ENCODE measurements at regions not wholly inside any gene's neighbourhood (a gene's known extent, or its start where the extent isn't known, plus 50 kb on each side); places are given as distances from the start of the nearest gene placed in this dataset.

DNA sequence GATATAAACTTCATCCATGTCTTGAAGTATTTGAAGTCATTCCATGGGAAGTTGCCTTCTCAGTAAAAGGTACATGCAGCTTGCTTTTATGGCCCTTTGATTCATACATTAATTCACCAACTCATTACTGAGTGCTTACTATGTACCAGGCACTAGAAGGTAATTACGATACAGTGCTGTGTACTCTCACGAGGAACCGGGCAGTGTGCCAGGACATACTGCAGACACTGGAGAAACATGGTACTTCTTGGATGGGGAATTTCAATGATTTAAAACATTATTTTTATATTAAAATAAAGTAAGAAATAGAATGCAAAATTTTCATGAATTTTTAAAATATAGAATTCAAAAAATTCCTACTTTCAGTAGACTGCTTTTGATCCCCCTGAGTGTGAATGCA is 71.4 kb upstream of the WDR41 start:
- TF ChIP-seq, protein P1, sequence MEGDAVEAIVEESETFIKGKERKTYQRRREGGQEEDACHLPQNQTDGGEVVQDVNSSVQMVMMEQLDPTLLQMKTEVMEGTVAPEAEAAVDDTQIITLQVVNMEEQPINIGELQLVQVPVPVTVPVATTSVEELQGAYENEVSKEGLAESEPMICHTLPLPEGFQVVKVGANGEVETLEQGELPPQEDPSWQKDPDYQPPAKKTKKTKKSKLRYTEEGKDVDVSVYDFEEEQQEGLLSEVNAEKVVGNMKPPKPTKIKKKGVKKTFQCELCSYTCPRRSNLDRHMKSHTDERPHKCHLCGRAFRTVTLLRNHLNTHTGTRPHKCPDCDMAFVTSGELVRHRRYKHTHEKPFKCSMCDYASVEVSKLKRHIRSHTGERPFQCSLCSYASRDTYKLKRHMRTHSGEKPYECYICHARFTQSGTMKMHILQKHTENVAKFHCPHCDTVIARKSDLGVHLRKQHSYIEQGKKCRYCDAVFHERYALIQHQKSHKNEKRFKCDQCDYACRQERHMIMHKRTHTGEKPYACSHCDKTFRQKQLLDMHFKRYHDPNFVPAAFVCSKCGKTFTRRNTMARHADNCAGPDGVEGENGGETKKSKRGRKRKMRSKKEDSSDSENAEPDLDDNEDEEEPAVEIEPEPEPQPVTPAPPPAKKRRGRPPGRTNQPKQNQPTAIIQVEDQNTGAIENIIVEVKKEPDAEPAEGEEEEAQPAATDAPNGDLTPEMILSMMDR (IDR thresholded peaks at IDR 0.05; ENCODE audit: borderline replicate concordance, extremely low read depth, low read length, poor library complexity, severe bottlenecking): no peak
- no peak for TF ChIP-seq EZH2 (IDR thresholded peaks at IDR 0.05; ENCODE audit: borderline replicate concordance, low read depth, low read length, severe bottlenecking)

Data from DND-41 (cell line).